PFSK-1 (cell line): ENCODE measurements at regions not wholly inside any gene's neighbourhood (a gene's known extent, or its start where the extent isn't known, plus 50 kb on each side); places are given as distances from the start of the nearest gene placed in this dataset.

ENCODE experiments used
- FOXP2 ChIP-seq: optimal IDR thresholded peaks from 2 replicates; pipeline ENCODE3; 2011; ENCODE audit warnings: borderline replicate concordance, control low read depth, inconsistent platforms; ENCODE audit not compliant: insufficient read depth; ENCODE audit errors: extremely low read length, extremely low read depth
- POLR2AphosphoS5 ChIP-seq: IDR thresholded peaks from 2 replicates; pipeline ENCODE4 v1.6.1; 2012; ENCODE audit warnings: low read depth, mild to moderate bottlenecking, control low read depth, low read length, moderate library complexity
- SIN3A ChIP-seq: IDR thresholded peaks from 2 replicates; pipeline ENCODE4 v1.6.1; 2012; ENCODE audit warnings: mild to moderate bottlenecking, low read length, moderate library complexity, borderline replicate concordance; ENCODE audit not compliant: insufficient read depth
- TAF1 ChIP-seq: IDR thresholded peaks from 2 replicates; pipeline ENCODE4 v1.6.1; 2012; ENCODE audit warnings: low read length, control low read depth, borderline replicate concordance; ENCODE audit not compliant: insufficient read depth
- TF ChIP-seq, protein P1 (sequence below), 2 experiments: IDR thresholded peaks; 2 replicates each; pipeline versions ENCODE4 v1.6.1 to v1.8.0; 2011 to 2012; ENCODE audit warnings: low read depth in 2 of 2, low read length in 2 of 2, control low read depth in 1 of 2, inconsistent platforms in 1 of 2, mild to moderate bottlenecking in 1 of 2, moderate library complexity in 1 of 2; ENCODE audit not compliant: insufficient read depth in 1 of 2

DNA sequence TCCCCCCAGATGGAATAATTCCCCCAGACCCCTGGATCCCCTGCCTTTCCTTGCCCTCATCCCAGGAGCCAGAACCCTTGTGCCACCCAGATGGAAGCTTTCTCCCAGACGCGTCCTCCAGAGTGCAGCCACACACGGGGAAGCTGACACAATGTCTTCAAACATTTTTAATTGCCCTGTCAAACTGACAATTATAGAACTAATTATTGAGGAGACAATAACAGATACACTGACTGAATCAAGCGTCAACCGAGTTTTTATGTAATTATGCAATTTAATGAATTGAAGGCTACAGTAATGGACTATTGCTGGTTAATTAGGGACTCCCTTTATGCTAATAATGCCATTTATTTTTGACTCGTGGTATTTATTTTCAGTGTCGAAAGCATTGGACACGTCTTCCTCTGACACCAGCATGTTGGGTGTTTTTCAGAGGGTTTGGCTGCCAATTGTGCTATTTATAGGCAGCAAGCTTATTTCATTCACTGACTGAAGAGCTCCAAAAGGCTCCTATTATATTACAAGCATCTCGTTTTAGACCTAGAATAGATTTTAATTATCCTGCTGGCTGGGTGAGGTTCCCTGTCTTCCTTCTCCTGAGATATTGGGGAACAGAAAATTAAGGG, 298.2 kb upstream of the C16orf82 start:
- TF ChIP-seq SIN3A, result no peak
- TF ChIP-seq FOXP2, result no peak
- no peak for TF ChIP-seq TAF1
- no peak for TF ChIP-seq POLR2AphosphoS5
- TF ChIP-seq, protein P1, sequence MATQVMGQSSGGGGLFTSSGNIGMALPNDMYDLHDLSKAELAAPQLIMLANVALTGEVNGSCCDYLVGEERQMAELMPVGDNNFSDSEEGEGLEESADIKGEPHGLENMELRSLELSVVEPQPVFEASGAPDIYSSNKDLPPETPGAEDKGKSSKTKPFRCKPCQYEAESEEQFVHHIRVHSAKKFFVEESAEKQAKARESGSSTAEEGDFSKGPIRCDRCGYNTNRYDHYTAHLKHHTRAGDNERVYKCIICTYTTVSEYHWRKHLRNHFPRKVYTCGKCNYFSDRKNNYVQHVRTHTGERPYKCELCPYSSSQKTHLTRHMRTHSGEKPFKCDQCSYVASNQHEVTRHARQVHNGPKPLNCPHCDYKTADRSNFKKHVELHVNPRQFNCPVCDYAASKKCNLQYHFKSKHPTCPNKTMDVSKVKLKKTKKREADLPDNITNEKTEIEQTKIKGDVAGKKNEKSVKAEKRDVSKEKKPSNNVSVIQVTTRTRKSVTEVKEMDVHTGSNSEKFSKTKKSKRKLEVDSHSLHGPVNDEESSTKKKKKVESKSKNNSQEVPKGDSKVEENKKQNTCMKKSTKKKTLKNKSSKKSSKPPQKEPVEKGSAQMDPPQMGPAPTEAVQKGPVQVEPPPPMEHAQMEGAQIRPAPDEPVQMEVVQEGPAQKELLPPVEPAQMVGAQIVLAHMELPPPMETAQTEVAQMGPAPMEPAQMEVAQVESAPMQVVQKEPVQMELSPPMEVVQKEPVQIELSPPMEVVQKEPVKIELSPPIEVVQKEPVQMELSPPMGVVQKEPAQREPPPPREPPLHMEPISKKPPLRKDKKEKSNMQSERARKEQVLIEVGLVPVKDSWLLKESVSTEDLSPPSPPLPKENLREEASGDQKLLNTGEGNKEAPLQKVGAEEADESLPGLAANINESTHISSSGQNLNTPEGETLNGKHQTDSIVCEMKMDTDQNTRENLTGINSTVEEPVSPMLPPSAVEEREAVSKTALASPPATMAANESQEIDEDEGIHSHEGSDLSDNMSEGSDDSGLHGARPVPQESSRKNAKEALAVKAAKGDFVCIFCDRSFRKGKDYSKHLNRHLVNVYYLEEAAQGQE (IDR thresholded peaks at IDR 0.05; ENCODE audit: insufficient read depth in 1 of 2, low read depth in 2 of 2, low read length in 2 of 2), result no peak

DNA sequence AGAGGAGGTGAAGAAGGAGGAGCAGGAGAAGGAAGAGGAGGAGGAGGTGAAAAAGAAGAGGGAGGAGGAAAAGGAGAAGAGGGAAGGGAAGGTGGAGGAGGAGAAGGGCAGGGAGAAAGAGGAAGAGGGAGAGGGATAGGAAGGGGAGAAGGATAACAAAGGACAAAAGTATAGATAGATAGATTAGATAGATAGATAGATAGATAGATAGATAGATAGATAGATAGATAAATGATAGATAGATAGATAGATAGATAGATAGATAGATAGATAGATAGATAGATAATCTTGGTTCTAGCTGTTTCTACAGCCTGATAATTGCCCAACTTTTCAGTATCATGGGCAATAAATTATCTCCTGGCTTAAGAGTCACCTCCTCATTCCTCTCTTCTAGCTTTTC, 296.2 kb upstream of the C16orf82 start:
- no peak for TF ChIP-seq TAF1
- no peak for TF ChIP-seq SIN3A

DNA sequence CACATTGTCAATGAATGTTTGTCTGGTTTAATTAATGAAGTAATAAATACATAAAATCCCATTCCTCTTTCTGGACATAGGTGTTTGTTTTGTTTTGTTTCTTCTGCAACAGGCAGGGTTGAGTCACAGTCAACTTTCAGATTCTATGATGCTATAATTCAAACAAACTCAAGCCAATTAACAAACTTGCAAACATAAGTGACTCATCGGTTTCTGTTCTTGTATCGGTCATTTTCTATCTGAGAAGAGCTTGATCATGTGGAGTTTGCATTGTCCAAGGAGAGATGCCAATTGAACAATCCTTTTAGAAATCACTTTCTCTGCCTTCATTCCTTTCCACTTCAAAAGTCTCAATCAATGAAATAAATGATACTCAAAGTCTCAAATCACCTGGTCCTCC, 294.2 kb upstream of the C16orf82 start:
- TF ChIP-seq SIN3A (no peak), TAF1 (no peak), FOXP2 (no peak)
- TF ChIP-seq, protein P1 (IDR thresholded peaks at IDR 0.05; ENCODE audit: insufficient read depth in 1 of 2, low read depth in 2 of 2, low read length in 2 of 2), result no peak

DNA sequence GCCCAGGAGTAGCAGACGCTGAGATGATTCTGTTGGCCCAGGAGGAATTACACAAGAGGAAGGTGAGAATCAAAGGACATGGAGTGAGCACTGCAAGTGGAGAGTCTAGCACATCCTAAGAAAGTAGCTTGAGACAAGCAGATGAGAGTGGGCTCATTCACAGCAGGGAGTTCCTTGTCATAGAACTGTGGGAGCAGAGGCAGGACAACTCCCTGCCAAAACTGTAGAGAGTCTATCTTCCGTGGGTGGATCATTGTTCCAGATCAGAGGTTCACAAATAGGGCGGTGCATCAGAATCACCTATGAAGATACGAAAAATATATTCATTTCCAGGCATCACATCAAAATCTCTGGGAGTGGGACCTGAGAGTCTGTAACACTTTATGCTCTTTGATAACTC, 288.9 kb upstream of the C16orf82 start:
- TF ChIP-seq, protein P1 (IDR thresholded peaks at IDR 0.05; ENCODE audit: insufficient read depth in 1 of 2, low read depth in 2 of 2, low read length in 2 of 2), result no peak
- no peak for TF ChIP-seq SIN3A
- TF ChIP-seq TAF1, result no peak
- TF ChIP-seq POLR2AphosphoS5, result no peak
- TF ChIP-seq FOXP2, result no peak

- no peak for TF ChIP-seq POLR2AphosphoS5
- no peak for TF ChIP-seq TAF1
- TF ChIP-seq, protein P1 (IDR thresholded peaks at IDR 0.05; ENCODE audit: insufficient read depth in 1 of 2, low read depth in 2 of 2, low read length in 2 of 2), result no peak
- no peak for TF ChIP-seq FOXP2
- no peak for TF ChIP-seq SIN3A
Observed at GRCh38 chr16:26787924-26788323, 278.8 kb upstream of the C16orf82 start.
